ENCODE measurements at regions not wholly inside any gene's neighbourhood (a gene's known extent, or its start where the extent isn't known, plus 50 kb on each side); places are given as distances from the start of the nearest gene placed in this dataset.

DNA sequence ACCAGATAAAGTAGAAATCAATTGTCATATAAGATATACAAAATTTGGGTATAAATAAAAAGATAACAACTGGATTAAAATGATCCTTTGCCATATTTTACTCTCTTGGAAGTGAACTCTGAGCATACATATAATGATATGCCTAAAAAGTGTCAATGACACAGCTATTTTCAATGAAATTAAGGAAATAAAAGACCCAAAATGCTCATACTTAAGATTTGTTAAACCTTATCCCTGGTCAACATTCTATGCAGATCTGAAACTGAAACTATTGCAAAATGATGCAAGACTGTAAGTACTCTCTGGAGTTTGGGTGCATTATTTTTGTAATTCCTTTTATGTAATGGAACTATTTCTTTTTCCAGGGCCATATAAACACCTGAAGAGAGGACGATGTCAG lies 119.0 kb upstream of the SGK1 start:
- TF ChIP-seq, protein P1, sequence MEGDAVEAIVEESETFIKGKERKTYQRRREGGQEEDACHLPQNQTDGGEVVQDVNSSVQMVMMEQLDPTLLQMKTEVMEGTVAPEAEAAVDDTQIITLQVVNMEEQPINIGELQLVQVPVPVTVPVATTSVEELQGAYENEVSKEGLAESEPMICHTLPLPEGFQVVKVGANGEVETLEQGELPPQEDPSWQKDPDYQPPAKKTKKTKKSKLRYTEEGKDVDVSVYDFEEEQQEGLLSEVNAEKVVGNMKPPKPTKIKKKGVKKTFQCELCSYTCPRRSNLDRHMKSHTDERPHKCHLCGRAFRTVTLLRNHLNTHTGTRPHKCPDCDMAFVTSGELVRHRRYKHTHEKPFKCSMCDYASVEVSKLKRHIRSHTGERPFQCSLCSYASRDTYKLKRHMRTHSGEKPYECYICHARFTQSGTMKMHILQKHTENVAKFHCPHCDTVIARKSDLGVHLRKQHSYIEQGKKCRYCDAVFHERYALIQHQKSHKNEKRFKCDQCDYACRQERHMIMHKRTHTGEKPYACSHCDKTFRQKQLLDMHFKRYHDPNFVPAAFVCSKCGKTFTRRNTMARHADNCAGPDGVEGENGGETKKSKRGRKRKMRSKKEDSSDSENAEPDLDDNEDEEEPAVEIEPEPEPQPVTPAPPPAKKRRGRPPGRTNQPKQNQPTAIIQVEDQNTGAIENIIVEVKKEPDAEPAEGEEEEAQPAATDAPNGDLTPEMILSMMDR (conservative IDR thresholded peaks at IDR 0.05) = no peak
- no peak for TF ChIP-seq EZH2 (IDR thresholded peaks at IDR 0.05; ENCODE audit: low read depth)
